Activated CD4-positive, alpha-beta memory T cell treated with anti-CD3 and anti-CD28 coated beads, Interleukin-2, amount 10 ng/mL, durations not matched to agents 7 days and 5 days (primary cell): ENCODE measurements at regions not wholly inside any gene's neighbourhood (a gene's known extent, or its start where the extent isn't known, plus 50 kb on each side); places are given as distances from the start of the nearest gene placed in this dataset.
"Not testable (repeated sequence)": the region's sequence is repeated elsewhere in the genome, so short reads cannot be mapped to it uniquely, and the experiment has no call there.

Source experiments
- CTCF ChIA-PET: fragments of 350-600 bp; sonication (Branson Sonifier 250); formaldehyde crosslinking; loops from one replicate; lab custom pipeline; 2021; ENCODE audit warnings: antibody characterized with exemption, inconsistent platforms; lab: Charles Lee
- POLR2A ChIA-PET: fragments of 350-600 bp; sonication (Branson Sonifier 250); formaldehyde crosslinking; loops from one replicate; lab custom pipeline; 2021; ENCODE audit warnings: antibody characterized with exemption; lab: Charles Lee
- DNase-seq: peaks from one replicate; pipeline ENCODE4 v3.0.0-alpha.2; 2020
- H3K27ac Mint-ChIP-seq: one replicate; pipeline ENCODE4 v1.8.0; 2021; ENCODE audit warnings: mild to moderate bottlenecking, mixed read lengths
- H3K27me3 Mint-ChIP-seq: one replicate; pipeline ENCODE4 v1.8.0; 2021; ENCODE audit warnings: mixed read lengths
- H3K36me3 Mint-ChIP-seq: one replicate; pipeline ENCODE4 v1.8.0; 2021; ENCODE audit warnings: low read depth, mixed read lengths
- H3K4me1 Mint-ChIP-seq: one replicate; pipeline ENCODE4 v1.8.0; 2021; ENCODE audit warnings: mixed read lengths
- H3K4me3 Mint-ChIP-seq: one replicate; pipeline ENCODE4 v1.8.0; 2021; ENCODE audit warnings: mild to moderate bottlenecking, mixed read lengths
- H3K9me3 Mint-ChIP-seq: one replicate; pipeline ENCODE4 v1.8.0; 2021; ENCODE audit warnings: mixed read lengths

DNA sequence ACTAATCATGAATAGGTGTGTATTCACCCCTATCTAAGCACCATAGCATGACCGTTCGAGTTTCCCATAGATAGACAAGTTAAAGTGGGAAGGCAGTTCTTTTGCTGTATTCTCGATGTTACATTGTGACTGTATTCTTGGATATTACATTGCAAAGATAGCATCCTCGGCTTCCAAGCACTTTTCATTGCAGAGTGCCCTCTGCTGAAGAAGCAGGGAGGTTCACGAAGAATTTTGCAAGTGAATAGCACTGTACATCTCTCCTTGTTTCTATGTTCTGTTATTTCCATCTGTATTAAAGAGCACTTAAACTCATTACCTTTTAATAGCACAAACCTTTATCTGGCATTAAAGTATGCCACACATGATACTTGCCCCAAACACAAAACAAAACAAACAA, 426.7 kb upstream of the ARX start:
- no peak for DNase-seq
- Mint-ChIP-seq H3K4me1 (no peaks in the 10 kb centered on the region), H3K4me3 (no peak overlapping the region), H3K27me3 (no peaks in the 10 kb centered on the region), H3K36me3 (no peaks in the 10 kb centered on the region), H3K27ac (no peak overlapping the region), H3K9me3 (no peaks in the 10 kb centered on the region)
- ChIA-PET CTCF (no interaction called here), POLR2A (no interaction called here)

DNA sequence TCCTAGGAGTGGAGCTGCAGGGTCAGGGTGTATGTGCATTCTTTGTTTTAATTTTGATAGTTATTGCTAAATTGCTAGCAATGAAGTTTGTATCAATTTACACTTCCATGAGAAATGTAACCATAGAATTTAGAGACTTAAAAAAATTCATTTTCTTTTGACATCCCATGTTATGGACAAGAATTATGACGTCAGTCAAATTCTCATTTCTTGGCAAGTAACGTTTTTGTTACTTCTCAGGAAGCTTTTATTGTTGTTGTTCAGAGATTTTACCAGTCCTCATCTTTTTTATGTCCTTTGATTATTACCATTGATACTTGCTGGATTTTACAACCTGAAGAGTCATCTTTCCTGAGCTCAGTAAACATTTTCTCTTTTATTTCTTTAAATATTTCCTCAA, 417.5 kb upstream of the ARX start:
- H3K9me3 Mint-ChIP-seq = no peaks in the 10 kb centered on the region
- ChIA-PET CTCF (no interaction called here), POLR2A (no interaction called here)
- H3K27ac Mint-ChIP-seq = no peak overlapping the region
- H3K36me3 Mint-ChIP-seq = no peaks in the 10 kb centered on the region
- no peaks in the 10 kb centered on the region for H3K27me3 Mint-ChIP-seq
- no peaks in the 10 kb centered on the region for H3K4me1 Mint-ChIP-seq
- H3K4me3 Mint-ChIP-seq = no peak overlapping the region
- no peak for DNase-seq

DNA sequence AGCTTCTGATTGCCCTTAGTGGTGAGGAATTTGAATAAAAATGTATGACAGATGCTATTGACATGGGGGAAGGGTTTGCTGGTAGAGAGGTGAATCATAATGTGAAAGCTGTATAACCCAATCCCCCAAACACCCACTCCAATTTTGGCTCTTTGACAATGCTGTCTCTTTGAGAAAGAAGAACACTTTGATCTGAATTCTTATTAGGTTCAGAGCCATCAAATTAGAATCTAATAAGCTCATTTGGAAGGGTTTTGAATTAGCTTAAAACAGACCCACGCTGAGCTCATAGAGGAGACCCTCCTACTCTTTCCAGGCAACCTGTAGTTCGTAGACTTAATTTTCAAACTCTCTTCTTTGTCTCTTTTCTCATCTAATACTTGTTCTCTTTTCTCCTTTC, 416.6 kb upstream of the ARX start:
- no peak overlapping the region for H3K4me3 Mint-ChIP-seq
- no peaks in the 10 kb centered on the region for H3K4me1 Mint-ChIP-seq
- H3K36me3 Mint-ChIP-seq = no peaks in the 10 kb centered on the region
- no peaks in the 10 kb centered on the region for H3K9me3 Mint-ChIP-seq
- ChIA-PET POLR2A (no interaction called here), CTCF (no interaction called here)
- H3K27me3 Mint-ChIP-seq = no peaks in the 10 kb centered on the region
- DNase-seq = no peak
- H3K27ac Mint-ChIP-seq = no peak overlapping the region

DNA sequence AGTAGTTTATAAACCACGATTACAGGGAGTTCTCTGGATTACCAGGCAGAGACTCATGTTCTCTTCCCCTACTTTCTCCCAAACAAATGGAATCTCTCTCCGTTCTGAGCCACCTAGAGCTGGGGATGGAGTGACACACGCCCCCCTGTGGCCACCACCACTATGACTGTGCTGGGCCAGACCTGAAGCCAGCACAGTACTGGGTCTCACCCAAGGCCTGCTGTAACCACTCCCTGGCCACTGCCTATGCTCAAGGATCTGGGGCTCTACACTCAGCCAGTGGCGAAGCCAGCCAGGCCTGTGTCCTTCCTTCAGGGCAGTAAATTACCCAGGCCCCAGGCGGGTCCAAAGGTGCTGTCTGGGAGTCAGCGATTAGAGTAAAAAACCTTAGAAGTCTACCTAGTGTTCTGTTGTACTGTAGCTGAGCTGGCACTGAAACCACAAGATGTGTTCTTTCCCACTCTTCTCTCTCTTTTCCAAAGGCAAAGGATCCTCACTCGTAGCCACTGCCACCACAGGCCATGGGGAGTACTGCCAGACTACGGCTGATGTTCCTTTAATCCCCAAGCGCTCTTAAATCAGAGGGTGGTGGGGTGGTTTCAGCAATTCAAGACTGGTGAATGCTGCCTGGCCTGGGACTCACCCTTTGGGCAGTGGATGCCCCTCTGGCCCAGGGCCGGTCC, 412.2 kb upstream of the ARX start:
- POLR2A ChIA-PET = no interaction called here
- no peaks in the 10 kb centered on the region for H3K27me3 Mint-ChIP-seq
- H3K4me3 Mint-ChIP-seq = no peak overlapping the region
- no peak overlapping the region for H3K27ac Mint-ChIP-seq
- CTCF ChIA-PET = no interaction called here
- no peaks in the 10 kb centered on the region for H3K4me1 Mint-ChIP-seq
- H3K9me3 Mint-ChIP-seq = no peaks in the 10 kb centered on the region
- DNase-seq = no peak
- H3K36me3 Mint-ChIP-seq = no peaks in the 10 kb centered on the region

DNA sequence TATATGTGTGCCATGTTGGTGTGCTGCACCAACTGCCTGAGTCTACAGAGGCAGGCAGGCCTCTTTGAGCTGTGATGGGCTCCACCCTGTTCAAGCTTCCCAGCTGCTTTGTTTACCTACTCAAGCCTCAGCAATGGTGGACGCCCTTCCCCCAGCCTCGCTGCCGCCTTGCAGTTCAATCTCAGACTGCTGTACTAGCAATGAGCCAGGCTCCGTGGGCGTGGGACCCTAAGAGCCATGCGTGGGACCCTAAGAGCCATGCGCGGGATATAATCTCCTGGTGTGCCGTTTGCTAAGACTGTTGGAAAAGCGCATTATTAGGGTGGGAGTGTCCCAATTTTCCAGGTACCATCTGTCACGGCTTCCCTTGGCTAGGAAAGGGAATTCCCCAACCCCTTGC, 388.4 kb upstream of the ARX start:
- H3K27me3 Mint-ChIP-seq, H3K36me3 Mint-ChIP-seq, DNase-seq, CTCF ChIA-PET, H3K4me3 Mint-ChIP-seq, H3K4me1 Mint-ChIP-seq, H3K9me3 Mint-ChIP-seq, H3K27ac Mint-ChIP-seq, POLR2A ChIA-PET: not testable (repeated sequence)

DNA sequence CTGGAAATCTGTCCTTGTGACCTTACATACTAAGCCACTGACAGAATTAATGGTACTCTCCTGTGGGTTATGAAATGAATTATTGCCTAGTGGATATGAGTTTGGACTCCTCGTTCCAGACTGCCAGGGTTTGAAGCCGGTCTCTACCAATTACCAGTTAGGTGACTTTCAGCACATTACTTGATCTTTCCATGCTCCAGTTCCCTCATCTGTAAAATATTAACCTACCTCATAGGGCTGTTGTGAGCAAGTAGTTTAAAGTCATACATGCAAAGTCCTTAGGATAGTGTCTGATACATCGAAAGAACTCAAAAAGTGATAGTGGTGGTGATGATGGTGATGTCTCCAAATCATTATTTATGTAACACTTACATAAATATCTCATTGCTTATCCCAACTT, 373.5 kb upstream of the ARX start:
- peaks cover 2% of the 10 kb centered on the region for H3K9me3 Mint-ChIP-seq

DNA sequence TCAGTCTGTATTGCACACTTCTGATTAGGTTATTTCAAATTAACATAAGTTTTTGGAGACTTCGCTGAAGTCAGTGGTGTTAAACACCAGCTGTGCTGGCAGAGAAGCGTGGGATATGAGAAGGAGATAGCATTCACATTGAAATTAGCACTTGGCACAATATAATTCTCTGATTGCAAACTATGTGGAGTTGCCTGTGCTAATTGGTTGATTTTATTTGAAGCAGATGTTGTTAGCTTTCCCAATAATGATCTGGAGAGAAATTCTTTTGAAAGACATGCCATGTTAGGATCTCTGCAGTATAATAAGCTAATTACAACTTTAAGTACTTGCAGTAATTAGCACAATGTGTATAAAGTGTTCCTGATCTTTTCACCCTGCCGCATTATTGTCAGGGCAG, 367.4 kb upstream of the ARX start:
- Mint-ChIP-seq H3K36me3 (no peaks in the 10 kb centered on the region), H3K4me1 (no peaks in the 10 kb centered on the region), H3K27me3 (no peaks in the 10 kb centered on the region), H3K4me3 (no peak overlapping the region), H3K27ac (no peak overlapping the region), H3K9me3 (no peaks in the 10 kb centered on the region)
- CTCF ChIA-PET = no interaction called here
- POLR2A ChIA-PET = no interaction called here
- DNase-seq = no peak

More for the DNA sequence above, 373.5 kb upstream of the ARX start:
- no peak overlapping the region for H3K27ac Mint-ChIP-seq
- POLR2A ChIA-PET = no interaction called here
- CTCF ChIA-PET = no interaction called here
- H3K36me3 Mint-ChIP-seq = no peaks in the 10 kb centered on the region
- H3K4me3 Mint-ChIP-seq = no peak overlapping the region
- no peak for DNase-seq
- no peaks in the 10 kb centered on the region for H3K4me1 Mint-ChIP-seq
- no peaks in the 10 kb centered on the region for H3K27me3 Mint-ChIP-seq

DNA sequence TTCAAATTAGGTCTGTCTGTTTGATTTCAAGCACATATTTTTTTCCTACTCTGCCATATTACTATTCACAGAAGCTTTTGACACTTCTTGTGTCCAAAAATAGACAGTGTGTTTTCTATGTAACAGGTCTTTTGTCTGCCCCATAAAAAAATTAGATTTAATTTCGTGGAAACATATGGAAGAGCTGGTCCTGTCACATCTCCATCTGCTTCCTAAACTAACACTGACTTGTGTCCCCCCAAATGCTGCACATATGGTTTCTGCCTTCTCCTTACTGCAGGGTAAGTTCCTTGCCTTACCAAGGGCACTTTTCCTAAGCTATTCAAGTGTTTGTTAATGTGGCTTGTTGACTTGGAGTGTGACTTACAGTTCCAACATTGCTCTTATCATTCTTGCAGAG, 340.7 kb upstream of the ARX start:
- Mint-ChIP-seq H3K4me1 (no peaks in the 10 kb centered on the region), H3K27ac (no peak overlapping the region), H3K27me3 (no peaks in the 10 kb centered on the region), H3K4me3 (no peak overlapping the region), H3K36me3 (no peaks in the 10 kb centered on the region), H3K9me3 (no peaks in the 10 kb centered on the region)
- CTCF ChIA-PET = no interaction called here
- POLR2A ChIA-PET = no interaction called here
- no peak for DNase-seq

DNA sequence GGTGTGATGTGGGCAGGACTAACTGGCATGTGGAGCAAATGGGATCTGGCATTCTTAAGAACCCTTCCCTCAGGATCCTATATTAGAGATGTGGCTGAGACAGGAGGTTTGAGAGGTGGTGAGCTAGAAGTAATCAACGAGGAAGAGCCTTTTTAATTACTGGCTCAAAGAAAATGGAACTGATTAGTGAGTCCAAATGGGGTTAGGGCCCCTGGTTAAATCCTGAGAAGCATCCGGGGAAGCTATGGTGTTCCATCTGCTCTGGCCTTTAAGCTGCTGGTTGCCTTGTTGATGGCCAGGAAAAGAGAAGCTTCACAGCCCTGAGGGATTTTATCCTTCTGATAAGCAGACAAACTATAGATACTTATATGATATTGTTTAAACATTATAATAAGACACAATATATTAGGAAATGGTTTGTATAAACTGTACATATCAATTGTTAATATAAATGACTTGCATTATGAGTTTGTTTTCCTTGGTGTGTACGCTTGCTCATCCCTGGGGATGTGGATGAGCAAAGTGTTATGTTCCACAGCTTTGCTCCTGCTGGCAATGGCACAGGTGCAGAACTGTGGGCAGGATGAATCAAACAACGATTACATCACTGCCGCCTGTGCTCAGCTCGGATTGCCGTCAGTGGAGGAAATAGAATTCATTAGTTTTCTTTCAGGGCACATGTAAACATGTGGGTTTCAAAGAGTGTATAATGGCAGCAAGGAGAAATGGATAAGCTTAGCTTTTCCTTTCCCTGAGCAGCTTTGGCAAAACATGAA, 328.6 kb upstream of the ARX start:
- no peak for DNase-seq
- no peak overlapping the region for H3K4me3 Mint-ChIP-seq
- H3K36me3 Mint-ChIP-seq = no peaks in the 10 kb centered on the region
- CTCF ChIA-PET = no interaction called here
- POLR2A ChIA-PET = interaction anchor here (0.6 kb wide), 1 partner anchor 50 kb away, joined by 3 read pairs; no protein-coding TSS in a partner anchor
- H3K27me3 Mint-ChIP-seq = no peaks in the 10 kb centered on the region
- H3K4me1 Mint-ChIP-seq = no peaks in the 10 kb centered on the region
- H3K9me3 Mint-ChIP-seq = peaks cover 2% of the 10 kb centered on the region
- H3K27ac Mint-ChIP-seq = no peak overlapping the region

DNA sequence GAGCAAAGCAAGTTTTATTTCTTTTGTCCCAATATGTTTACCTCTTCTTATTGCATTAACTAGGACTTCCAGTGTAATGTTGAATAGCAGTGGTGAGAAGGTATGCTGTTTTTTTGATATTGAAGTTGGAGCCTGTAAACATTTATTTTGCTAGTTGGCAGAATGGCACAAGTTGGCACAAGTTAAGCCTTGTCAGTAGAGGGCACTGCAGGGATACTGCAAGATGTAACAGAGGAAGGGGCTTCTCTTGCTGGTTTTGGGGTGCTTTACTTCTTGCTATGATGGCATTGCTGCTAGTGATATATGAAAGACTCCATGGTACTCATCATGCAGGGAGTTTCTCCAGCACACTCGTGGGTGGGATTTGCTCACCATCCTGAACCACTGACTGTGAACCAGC, 327.3 kb upstream of the ARX start:
- H3K4me3 Mint-ChIP-seq = no peak overlapping the region
- POLR2A ChIA-PET = no interaction called here
- no peak for DNase-seq
- peaks cover 2% of the 10 kb centered on the region for H3K9me3 Mint-ChIP-seq
- H3K4me1 Mint-ChIP-seq = no peaks in the 10 kb centered on the region
- H3K27ac Mint-ChIP-seq = no peak overlapping the region
- H3K36me3 Mint-ChIP-seq = no peaks in the 10 kb centered on the region
- CTCF ChIA-PET = no interaction called here
- no peaks in the 10 kb centered on the region for H3K27me3 Mint-ChIP-seq

DNA sequence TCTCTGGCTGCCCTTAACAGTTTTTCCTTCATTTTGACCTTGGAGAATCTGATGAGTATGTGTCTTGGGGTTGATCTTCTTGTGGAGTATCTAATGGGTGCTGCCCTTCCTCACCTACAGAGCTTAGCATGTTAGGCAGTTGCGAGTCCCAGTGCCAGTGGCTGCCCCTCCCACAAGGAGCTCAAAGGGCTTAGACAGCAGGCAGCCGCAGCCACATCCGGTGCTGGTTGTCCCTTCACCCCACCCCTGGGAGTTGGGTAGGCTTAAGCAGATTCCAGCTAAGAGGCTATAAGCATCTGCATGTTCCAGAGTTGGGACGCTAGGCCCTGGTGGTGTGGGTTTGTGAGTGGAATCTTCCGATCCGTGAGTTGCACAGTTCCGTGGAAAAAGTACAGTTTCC, 322.1 kb upstream of the ARX start:
- ChIA-PET POLR2A (no interaction called here), CTCF (no interaction called here)
- Mint-ChIP-seq H3K36me3 (no peaks in the 10 kb centered on the region), H3K27ac (no peak overlapping the region), H3K4me3 (no peak overlapping the region), H3K9me3 (peaks cover 2% of the 10 kb centered on the region), H3K27me3 (no peaks in the 10 kb centered on the region), H3K4me1 (no peaks in the 10 kb centered on the region)
- DNase-seq = no peak

DNA sequence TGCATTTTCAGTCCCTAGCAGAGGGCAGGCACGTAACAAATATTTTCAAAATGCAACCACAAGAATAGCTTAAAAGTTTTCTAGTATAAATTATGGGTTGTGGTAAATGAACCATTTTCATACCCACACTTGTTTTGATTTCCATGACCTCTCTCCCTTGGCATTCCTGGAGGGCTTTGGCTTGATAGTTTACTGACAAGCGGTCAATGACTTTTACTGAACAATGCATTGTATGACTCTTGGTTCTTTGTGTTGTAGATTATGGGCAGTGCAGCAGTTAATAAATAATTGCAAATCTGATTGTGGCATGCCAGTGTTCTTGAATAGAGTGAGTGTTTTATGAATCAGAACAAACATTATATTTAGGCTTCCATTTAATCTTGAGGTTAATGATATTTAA, 285.2 kb upstream of the ARX start:
- Mint-ChIP-seq H3K27me3 (no peaks in the 10 kb centered on the region), H3K36me3 (no peaks in the 10 kb centered on the region), H3K9me3 (no peaks in the 10 kb centered on the region), H3K4me3 (no peak overlapping the region), H3K4me1 (no peaks in the 10 kb centered on the region), H3K27ac (no peak overlapping the region)
- POLR2A ChIA-PET = no interaction called here
- CTCF ChIA-PET = no interaction called here
- no peak for DNase-seq

DNA sequence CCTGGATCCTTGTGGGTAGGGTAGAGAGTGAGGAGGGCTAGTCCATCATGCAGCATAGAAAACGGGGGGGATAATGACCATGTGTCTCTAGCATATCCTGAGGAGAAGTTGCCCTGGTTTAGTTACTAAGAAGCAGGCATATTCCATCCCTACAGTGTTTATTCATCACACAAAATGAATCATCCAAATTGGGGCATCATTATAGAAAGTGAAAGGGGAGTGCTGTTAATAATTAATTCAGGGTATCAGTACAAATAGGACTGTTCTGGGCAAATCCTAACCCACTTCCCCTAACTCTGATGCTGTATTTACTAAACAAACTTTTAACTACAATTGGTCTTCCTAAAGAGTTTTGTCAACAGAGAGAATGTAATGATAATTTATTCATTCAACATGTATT, 281.1 kb upstream of the ARX start:
- Mint-ChIP-seq H3K9me3 (no peaks in the 10 kb centered on the region), H3K4me3 (no peak overlapping the region), H3K4me1 (no peaks in the 10 kb centered on the region), H3K36me3 (no peaks in the 10 kb centered on the region), H3K27me3 (no peaks in the 10 kb centered on the region), H3K27ac (no peak overlapping the region)
- ChIA-PET POLR2A (no interaction called here), CTCF (no interaction called here)
- no peak for DNase-seq

DNA sequence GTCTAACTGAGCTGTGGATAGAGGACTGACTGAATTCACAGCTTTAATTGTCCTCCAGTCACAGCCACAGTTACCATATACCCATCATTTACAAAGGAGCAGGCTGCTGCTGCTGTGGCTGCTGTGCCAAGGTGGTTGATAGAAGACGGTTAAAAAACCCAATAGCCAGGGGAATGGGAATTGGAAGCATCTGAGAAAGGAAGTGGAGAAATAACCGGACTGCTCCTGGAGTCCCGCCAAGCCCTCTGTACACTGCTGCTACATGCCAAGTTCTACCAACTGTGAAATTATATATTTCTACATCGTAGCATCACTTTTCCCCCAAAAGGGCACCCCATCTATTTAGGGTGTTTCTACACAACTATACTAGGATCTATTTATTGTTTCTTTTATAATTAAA, 279.7 kb upstream of the ARX start:
- Mint-ChIP-seq H3K4me3 (no peak overlapping the region), H3K27ac (no peak overlapping the region), H3K27me3 (no peaks in the 10 kb centered on the region), H3K9me3 (no peaks in the 10 kb centered on the region), H3K36me3 (no peaks in the 10 kb centered on the region), H3K4me1 (no peaks in the 10 kb centered on the region)
- CTCF ChIA-PET = no interaction called here
- POLR2A ChIA-PET = no interaction called here
- no peak for DNase-seq
